HUES64 (cell line): ENCODE measurements at regions not wholly inside any gene's neighbourhood (a gene's known extent, or its start where the extent isn't known, plus 50 kb on each side); places are given as distances from the start of the nearest gene placed in this dataset.

Source experiments
- H3K27ac ChIP-seq: 2 replicates; pipeline ENCODE4 v1.7.0; 2013; ENCODE audit warnings: low read depth, low read length, inconsistent platforms
- H3K27me3 ChIP-seq: 2 replicates; pipeline ENCODE4 v1.6.1; 2013; ENCODE audit warnings: mild to moderate bottlenecking, low read length; ENCODE audit not compliant: insufficient read depth
- H3K36me3 ChIP-seq: 2 replicates; pipeline ENCODE4 v1.6.1; 2013; ENCODE audit warnings: mild to moderate bottlenecking, low read length; ENCODE audit not compliant: insufficient read depth
- H3K4me1 ChIP-seq: 2 replicates; pipeline ENCODE4 v1.6.1; 2013; ENCODE audit warnings: mild to moderate bottlenecking, low read length, moderate library complexity; ENCODE audit not compliant: insufficient read depth
- H3K4me3 ChIP-seq: 2 replicates; pipeline ENCODE4 v1.5.1; 2013; ENCODE audit warnings: mild to moderate bottlenecking, low read length, moderate library complexity
- H3K9ac ChIP-seq: 2 replicates; pipeline ENCODE4 v1.6.1; 2013; ENCODE audit warnings: mild to moderate bottlenecking, low read depth, low read length
- H3K9me3 ChIP-seq: 2 replicates; pipeline ENCODE4 v1.6.1; 2013; ENCODE audit warnings: low read depth, low read length; ENCODE audit not compliant: insufficient read depth
- WGBS: fragments of 150-250, 120-280 bp; methylation state at CpG from one replicate; pipeline ENCODE4 v1.1.7; 2013; ENCODE audit warnings: missing lambda C conversion rate; 5-methylcytosine and 5-hydroxymethylcytosine counted together

DNA sequence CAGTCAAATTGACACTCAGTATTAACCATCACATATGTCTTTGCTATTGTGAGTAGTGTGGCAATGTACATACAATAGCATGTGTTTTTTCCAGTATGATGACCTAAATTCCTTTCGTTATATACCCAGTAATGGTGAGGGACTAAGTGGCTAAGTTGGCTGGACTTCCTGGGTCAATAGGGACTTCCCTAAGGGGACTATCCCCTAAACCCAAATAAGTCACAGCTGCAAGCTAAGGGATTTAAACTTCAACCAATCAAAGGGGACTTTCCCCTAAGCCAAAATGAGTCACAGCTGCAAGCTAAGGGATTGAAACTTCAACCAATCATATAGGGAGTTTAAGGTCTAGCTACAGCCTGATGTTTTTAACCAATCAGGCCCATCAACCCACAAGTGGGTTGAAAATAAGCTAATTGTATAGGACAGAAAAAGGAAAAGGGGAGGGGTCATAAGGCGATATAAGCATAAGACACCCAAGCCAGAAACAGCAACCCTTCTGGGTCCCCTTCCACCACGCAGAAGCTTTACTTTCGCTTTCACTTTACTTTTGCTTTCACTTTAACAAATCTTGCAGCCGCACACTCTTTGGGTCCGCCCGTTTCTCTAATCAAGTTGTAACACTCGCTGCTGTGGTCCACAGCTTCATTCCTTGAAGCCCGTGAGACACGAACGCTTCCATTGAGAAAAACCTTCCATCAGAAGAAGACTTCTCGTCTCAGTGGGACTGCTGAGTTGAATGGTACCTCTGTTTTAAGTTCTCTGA, 404.4 kb downstream of the FLRT2 start:
- Histone ChIP-seq H3K9ac (no peak overlapping the region), H3K36me3 (no peaks in the 10 kb centered on the region), H3K4me3 (no peak overlapping the region), H3K27me3 (no peaks in the 10 kb centered on the region), H3K9me3 (0 out of 2 replicates have a peak, but pooled peaks cover 3% of the 10 kb centered on the region), H3K4me1 (no peaks in the 10 kb centered on the region), H3K27ac (no peak overlapping the region)
- 96% methylated on average over 12 of the region's 12 CpGs for WGBS

DNA sequence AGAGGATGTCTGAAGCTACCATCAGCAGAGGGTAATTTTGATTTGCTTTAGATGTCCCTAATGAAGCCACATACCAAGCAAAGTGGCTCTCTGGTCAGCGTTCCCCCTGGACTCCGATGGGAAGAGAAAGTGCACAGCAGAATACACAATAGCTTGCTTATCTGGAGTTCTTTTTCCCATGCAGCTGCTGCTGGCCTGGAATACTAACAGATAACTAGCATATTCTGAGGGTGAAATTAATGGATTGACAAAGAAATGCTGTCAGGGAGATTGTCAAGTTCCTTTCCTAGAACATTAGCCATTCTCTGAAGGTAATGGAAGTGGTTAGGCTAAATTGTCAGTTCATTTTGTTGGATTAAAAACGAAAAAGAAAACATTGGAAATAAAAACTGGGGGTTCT, 391.3 kb downstream of the FLRT2 start:
- no peak overlapping the region for H3K9ac ChIP-seq
- H3K4me3 ChIP-seq: no peak overlapping the region
- 94% methylated on average over 3 of the region's 3 CpGs for WGBS
- H3K27ac ChIP-seq: no peak overlapping the region
- no peaks in the 10 kb centered on the region for H3K9me3 ChIP-seq
- no peaks in the 10 kb centered on the region for H3K36me3 ChIP-seq
- H3K27me3 ChIP-seq: no peaks in the 10 kb centered on the region
- peaks cover 4% of the 10 kb centered on the region; the same call in 1 of the 2 replicates for H3K4me1 ChIP-seq

DNA sequence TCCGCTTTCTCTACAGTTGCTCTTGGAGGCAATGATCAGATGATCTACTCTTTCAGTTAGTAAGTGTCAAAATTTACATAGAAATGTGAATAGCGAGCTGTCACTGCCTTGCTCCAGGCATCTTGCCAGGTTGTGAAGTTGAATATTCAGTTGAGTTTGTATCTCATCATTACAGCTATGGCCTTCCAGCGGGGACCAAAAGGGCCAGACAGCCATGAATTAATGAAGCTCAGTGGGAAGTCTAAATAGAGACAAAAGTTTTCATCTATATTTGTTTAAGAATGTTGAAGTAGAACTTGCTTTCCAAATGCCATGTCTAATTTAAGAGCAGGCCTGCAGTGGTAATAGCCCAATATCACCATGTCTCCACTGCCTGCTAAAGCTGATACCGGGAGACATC, 387.8 kb downstream of the FLRT2 start:
- no peaks in the 10 kb centered on the region for H3K27me3 ChIP-seq
- 77% methylated on average over 4 of the region's 4 CpGs for WGBS

DNA sequence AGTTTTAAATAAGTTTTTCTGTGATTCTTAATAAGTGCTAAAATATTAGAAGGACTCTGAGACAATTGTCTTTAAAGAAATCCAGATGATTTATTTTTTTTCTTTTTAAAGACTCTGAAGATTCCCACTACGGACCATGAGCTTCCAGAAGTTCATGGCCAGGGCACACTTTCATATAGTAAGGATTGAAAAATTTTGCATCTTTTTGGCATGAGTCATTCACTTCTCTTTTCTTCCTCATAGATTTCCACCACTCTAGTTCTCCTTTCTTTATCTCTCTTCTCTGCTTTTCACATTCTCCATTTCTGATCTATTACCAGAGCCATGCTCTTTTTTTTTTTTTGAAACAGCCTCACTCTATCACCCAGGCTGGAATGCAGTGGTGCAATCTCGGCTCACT, 385.8 kb downstream of the FLRT2 start:
- Histone ChIP-seq H3K4me1 (peaks cover 4% of the 10 kb centered on the region; the same call in 1 of the 2 replicates), H3K27ac (no peak overlapping the region)
- 96% methylated on average over 2 of the region's 2 CpGs for WGBS

More for the DNA sequence above, 387.8 kb downstream of the FLRT2 start:
- H3K9me3 ChIP-seq: no peaks in the 10 kb centered on the region
- H3K27ac ChIP-seq: no peak overlapping the region
- H3K4me3 ChIP-seq: no peak overlapping the region
- no peak overlapping the region for H3K9ac ChIP-seq
- H3K4me1 ChIP-seq: peaks cover 4% of the 10 kb centered on the region; the same call in 1 of the 2 replicates
- no peaks in the 10 kb centered on the region for H3K36me3 ChIP-seq

DNA sequence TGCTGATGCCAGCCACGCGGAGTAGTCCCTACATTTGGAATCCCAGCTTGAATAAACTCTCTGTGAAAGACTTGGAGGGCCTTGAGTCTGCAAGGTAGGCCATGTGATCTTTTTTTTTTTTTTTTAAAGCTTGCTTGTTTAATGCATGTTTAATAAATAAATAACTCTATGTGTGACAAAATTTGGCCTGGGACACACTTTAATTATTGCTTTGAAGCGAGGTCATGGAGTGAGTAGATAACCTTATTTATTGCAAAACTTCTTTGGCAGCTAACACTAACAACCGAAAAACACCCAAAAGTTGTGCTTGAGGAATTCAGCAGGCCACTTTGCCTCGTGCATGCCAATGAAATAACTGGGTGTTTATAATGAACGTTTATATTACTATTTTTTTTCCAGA, 382.2 kb downstream of the FLRT2 start:
- Histone ChIP-seq H3K9me3 (no peaks in the 10 kb centered on the region), H3K27me3 (no peaks in the 10 kb centered on the region), H3K4me1 (peaks cover 10% of the 10 kb centered on the region), H3K36me3 (no peaks in the 10 kb centered on the region), H3K9ac (no peak overlapping the region), H3K27ac (no peak overlapping the region), H3K4me3 (no peak overlapping the region)
- 93% methylated on average over 6 of the region's 6 CpGs for WGBS

More for the DNA sequence above, 385.8 kb downstream of the FLRT2 start:
- Histone ChIP-seq H3K36me3 (no peaks in the 10 kb centered on the region), H3K9ac (peak overlapping the region; percentile 52; the same call in 1 of the 2 replicates), H3K4me3 (0 out of 2 replicates have a peak overlapping the region, but pooled peaks have one; percentile 16), H3K27me3 (no peaks in the 10 kb centered on the region), H3K9me3 (no peaks in the 10 kb centered on the region)

DNA sequence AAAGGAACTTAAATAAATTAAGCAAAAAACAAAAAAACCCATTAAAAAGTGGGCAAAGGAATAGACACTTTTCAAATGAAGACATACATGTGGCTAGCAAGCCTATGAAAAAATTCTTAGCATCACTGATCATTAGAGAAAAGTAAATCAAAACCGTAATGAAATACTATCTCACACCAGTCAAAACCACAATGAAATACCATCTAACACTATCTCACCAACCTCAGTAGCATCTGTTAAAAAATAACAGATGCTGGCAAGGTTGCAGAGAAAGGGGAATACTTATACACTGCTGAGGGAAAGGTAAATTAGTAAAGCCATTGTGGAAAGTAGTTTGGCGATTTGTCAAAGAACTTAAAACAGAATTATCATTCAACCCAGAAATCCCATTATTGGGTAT, 381.1 kb downstream of the FLRT2 start:
- no peaks in the 10 kb centered on the region for H3K9me3 ChIP-seq
- H3K9ac ChIP-seq: no peak overlapping the region
- H3K4me1 ChIP-seq: peaks cover 10% of the 10 kb centered on the region
- no peak overlapping the region for H3K4me3 ChIP-seq
- 96% methylated on average over 1 of the region's 2 CpGs for WGBS
- H3K27me3 ChIP-seq: no peaks in the 10 kb centered on the region
- no peaks in the 10 kb centered on the region for H3K36me3 ChIP-seq
- no peak overlapping the region for H3K27ac ChIP-seq

DNA sequence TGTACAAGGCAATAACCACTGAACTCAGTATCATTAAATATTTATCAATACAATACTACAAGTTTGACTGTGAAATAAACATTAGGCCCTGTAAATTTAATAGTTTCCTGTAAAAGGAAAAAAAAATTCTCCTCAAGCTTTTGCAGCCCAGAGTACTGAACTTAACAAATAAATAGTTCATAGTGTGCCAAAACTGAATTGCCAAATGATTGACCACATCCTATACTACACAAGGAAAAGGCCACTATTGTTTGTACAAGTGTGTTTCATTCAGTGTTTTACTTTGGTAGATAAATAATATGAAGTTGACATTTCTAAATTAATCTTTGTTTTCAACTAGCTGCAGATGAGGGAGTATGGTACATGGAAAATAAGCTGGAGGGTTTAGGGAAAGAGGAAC, 379.6 kb downstream of the FLRT2 start:
- Histone ChIP-seq H3K27me3 (no peaks in the 10 kb centered on the region), H3K27ac (no peak overlapping the region), H3K36me3 (no peaks in the 10 kb centered on the region), H3K9ac (no peak overlapping the region), H3K4me3 (no peak overlapping the region), H3K9me3 (no peaks in the 10 kb centered on the region), H3K4me1 (peaks cover 10% of the 10 kb centered on the region)

DNA sequence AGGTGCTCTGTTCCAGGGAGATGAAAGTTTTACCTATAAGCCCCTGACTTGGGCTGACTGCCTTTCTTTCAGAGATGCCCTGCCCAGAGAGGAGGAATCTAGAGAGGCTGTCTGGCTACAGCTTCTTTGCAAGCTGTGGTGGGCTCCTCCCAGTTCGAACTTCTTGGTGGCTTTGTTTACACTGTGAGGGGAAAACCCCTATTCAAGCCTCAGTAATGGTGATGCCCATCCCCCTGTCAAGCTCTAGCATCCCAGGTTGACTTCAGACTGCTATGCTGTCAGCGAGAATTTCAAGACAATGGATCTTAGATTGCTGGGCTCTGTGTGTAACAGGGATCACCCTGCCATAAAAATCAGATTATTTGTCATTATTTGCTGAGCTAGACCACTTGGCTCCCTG, 377.6 kb downstream of the FLRT2 start:
- no peaks in the 10 kb centered on the region for H3K27me3 ChIP-seq
- no peaks in the 10 kb centered on the region for H3K36me3 ChIP-seq
- no peaks in the 10 kb centered on the region for H3K9me3 ChIP-seq
- WGBS: 49% methylated on average over 2 of the region's 2 CpGs
- H3K9ac ChIP-seq: no peak overlapping the region
- peaks cover 10% of the 10 kb centered on the region for H3K4me1 ChIP-seq
- H3K4me3 ChIP-seq: no peak overlapping the region
- H3K27ac ChIP-seq: no peak overlapping the region

DNA sequence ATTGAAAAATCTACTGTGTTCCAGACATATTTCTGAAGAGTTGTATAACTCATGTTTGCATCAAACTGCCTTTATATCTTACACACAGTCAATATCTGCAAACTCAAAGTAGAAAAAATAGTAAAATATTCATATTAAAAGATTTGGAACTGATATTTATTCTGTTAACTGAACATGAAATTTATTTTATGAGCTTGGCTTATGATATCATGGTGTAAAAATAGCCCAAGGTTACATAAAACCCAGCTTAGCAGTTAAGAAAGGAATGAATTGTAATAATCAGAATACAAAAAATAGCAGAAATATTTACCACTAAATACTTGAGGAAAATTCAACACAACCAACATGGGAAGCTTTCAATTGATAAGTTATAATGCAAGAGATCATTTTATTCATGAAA, 367.9 kb downstream of the FLRT2 start:
- Histone ChIP-seq H3K4me3 (no peak overlapping the region), H3K4me1 (peaks cover 7% of the 10 kb centered on the region), H3K36me3 (no peaks in the 10 kb centered on the region), H3K9me3 (no peaks in the 10 kb centered on the region), H3K27ac (no peak overlapping the region), H3K9ac (no peak overlapping the region), H3K27me3 (no peaks in the 10 kb centered on the region)

DNA sequence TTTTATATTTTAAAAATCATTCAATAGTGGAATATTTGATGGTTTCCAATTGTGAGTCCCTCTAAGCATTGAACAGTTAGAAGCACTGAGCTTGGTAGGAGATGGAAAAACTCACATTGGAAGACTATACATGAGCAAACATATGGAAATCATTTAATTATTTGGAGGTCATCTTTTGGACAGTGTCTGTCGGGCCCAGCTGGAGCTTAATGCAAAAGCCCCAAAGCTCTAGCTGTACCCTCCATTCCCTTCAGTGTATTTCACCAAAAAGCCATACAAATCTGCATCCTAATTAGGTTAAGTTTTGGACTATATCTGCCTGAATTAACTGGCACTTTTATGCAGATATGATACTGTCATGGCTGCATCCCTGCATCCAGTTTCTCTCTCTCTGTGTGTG, 365.7 kb downstream of the FLRT2 start:
- H3K4me3 ChIP-seq: no peak overlapping the region
- 93% methylated on average over 1 of the region's 1 CpG for WGBS
- H3K27me3 ChIP-seq: no peaks in the 10 kb centered on the region
- no peaks in the 10 kb centered on the region for H3K9me3 ChIP-seq
- no peaks in the 10 kb centered on the region for H3K36me3 ChIP-seq
- H3K27ac ChIP-seq: no peak overlapping the region
- H3K4me1 ChIP-seq: peaks cover 9% of the 10 kb centered on the region
- H3K9ac ChIP-seq: no peak overlapping the region

DNA sequence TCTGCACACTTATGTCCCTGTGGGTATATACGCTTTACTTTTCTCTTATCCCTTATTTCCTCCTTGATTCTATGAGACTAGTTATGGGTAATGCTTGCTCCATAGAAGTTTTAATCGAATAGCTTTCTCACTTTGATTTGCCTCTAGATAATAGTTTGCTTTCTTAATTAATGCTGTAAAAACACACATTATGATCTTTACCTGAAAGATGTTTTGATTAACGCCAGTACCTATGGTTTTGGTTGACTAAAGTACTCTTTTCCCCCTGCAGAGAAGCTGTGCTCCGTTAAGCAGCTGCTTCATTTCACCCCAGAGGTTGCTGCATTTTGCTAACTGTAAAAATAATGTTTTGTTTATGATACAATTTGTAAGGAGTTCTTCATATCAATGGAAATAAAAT, 362.3 kb downstream of the FLRT2 start:
- Histone ChIP-seq H3K9me3 (no peaks in the 10 kb centered on the region), H3K27me3 (no peaks in the 10 kb centered on the region), H3K36me3 (no peaks in the 10 kb centered on the region), H3K4me1 (peaks cover 4% of the 10 kb centered on the region; the same call in 1 of the 2 replicates), H3K27ac (no peak overlapping the region), H3K4me3 (no peak overlapping the region), H3K9ac (no peak overlapping the region)
- 58% methylated on average over 2 of the region's 4 CpGs for WGBS

DNA sequence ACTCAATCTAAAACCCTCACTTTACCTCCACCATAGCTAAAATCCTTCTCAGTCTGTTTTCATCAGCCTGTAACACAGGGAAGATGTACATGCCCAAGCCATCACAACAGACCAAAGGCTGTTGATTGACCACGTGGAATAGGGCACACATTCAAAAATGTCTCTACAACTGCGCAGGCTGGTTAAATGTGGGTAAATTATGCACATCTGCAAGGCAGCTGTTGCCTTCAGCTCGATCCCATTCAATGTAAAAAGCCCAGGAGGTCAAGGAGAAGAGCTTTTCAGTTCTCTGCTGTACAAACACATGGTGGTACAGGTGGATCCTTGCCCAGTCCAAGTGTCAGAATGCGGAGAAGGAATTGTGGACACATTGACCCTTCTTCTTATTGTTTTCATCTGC, 354.0 kb downstream of the FLRT2 start:
- Histone ChIP-seq H3K27me3 (no peaks in the 10 kb centered on the region), H3K9ac (no peak overlapping the region), H3K9me3 (0 out of 2 replicates have a peak, but pooled peaks cover 4% of the 10 kb centered on the region), H3K27ac (no peak overlapping the region), H3K4me3 (no peak overlapping the region), H3K36me3 (no peaks in the 10 kb centered on the region), H3K4me1 (no peaks in the 10 kb centered on the region)
- WGBS: 88% methylated on average over 4 of the region's 4 CpGs
